ENCODE measurements at regions not wholly inside any gene's neighbourhood (a gene's known extent, or its start where the extent isn't known, plus 50 kb on each side); places are given as distances from the start of the nearest gene placed in this dataset.

DNA sequence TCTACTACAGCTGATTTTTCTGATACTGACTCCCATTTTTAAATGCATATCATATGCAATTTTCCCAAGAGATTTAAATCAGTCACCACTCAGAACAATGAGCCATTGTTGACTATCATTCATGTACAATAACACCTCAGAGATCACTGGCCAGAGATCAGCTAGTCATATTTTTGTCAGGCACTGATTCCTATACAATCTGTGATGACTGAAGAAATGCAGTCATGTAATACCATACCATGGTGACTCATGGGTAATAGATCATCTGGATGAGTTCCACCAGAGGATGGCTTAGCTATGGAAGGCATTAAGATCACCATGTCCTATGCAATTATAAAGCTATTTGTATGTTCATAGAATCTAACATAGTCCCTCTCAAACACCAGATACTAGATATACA is 285.7 kb upstream of the DCC start:
- Histone ChIP-seq H3K4me3 (no peak overlapping the region), H3K27me3 (ENCODE audit: control insufficient read depth in 2 of 2, insufficient read depth in 2 of 2, low read length in 2 of 2) (no peaks in the 10 kb centered on the region), H3K9me3 (replicated peaks; ENCODE audit: control insufficient read depth, insufficient read depth, low read depth, low read length) (no peaks in the 10 kb centered on the region), H2AFZ (ENCODE audit: low read depth, low read length) (no peak overlapping the region), H3K36me3 (ENCODE audit: control insufficient read depth, insufficient read depth, low read length) (no peaks in the 10 kb centered on the region), H4K20me1 (replicated peaks; ENCODE audit: control insufficient read depth, insufficient read depth, low read length) (no peaks in the 10 kb centered on the region), H3K4me1 (replicated peaks in 1 of 2; ENCODE audit: control insufficient read depth in 2 of 2, insufficient read depth in 2 of 2, low read length in 2 of 2) (no peaks in the 10 kb centered on the region), H3K27ac (ENCODE audit: extremely low read depth, low read depth, low read length) (no peak overlapping the region), H3K9me1 (ENCODE audit: control insufficient read depth, insufficient read depth, low read length) (no peaks in the 10 kb centered on the region), H3K79me2 (ENCODE audit: control insufficient read depth, insufficient read depth, low read length) (no peaks in the 10 kb centered on the region), H3K4me2 (ENCODE audit: insufficient read depth, low read length) (no peak overlapping the region), H3K9ac (ENCODE audit: insufficient read depth in 1 of 2, low read depth in 2 of 2, low read length in 2 of 2) (no peak overlapping the region)
- DNase-seq (ENCODE audit: extremely low read depth in 1 of 4, low spot score in 3 of 4) (no peak), FAIRE-seq (no peak), ATAC-seq (no peak)
- CTCF ChIA-PET (ENCODE audit: low intra/inter-chr PET ratio): no interaction called here
- POLR2A ChIA-PET: no interaction called here
- BruUV-seq (replicated peaks): no TSS peak
- in situ Hi-C loops (cut with MboI): no loop called here
- intact Hi-C loops (cut with micrococcal nuclease): no loop called here
- no peak for TF ChIP-seq NFYB (IDR thresholded peaks at IDR 0.05; ENCODE audit: extremely low read depth, insufficient read length)
- TF ChIP-seq COPS2 (conservative IDR thresholded peaks at IDR 0.05): no peak
- no peak for TF ChIP-seq PCBP1 (IDR thresholded peaks at IDR 0.05; ENCODE audit: low read depth, low read length, poor library complexity, severe bottlenecking)
- no peak for TF ChIP-seq EGR1 (conservative IDR thresholded peaks at IDR 0.05)
- no peak for TF ChIP-seq ZNF324 (CRISPR knock-in tag; IDR thresholded peaks at IDR 0.05)
- TF ChIP-seq, protein P1, sequence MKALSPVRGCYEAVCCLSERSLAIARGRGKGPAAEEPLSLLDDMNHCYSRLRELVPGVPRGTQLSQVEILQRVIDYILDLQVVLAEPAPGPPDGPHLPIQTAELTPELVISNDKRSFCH (CRISPR knock-in tag; IDR thresholded peaks at IDR 0.05): no peak
- TF ChIP-seq, protein P1 (tag; IDR thresholded peaks at IDR 0.05): no peak
- TF ChIP-seq ZNF57 (CRISPR knock-in tag; IDR thresholded peaks at IDR 0.05): no peak
- TF ChIP-seq TCFL5 (CRISPR knock-in tag; conservative IDR thresholded peaks at IDR 0.05): no peak
- no peak for TF ChIP-seq FUS (optimal IDR thresholded peaks at IDR 0.05; ENCODE audit: low read depth, low read length)
- TF ChIP-seq, protein P2, sequence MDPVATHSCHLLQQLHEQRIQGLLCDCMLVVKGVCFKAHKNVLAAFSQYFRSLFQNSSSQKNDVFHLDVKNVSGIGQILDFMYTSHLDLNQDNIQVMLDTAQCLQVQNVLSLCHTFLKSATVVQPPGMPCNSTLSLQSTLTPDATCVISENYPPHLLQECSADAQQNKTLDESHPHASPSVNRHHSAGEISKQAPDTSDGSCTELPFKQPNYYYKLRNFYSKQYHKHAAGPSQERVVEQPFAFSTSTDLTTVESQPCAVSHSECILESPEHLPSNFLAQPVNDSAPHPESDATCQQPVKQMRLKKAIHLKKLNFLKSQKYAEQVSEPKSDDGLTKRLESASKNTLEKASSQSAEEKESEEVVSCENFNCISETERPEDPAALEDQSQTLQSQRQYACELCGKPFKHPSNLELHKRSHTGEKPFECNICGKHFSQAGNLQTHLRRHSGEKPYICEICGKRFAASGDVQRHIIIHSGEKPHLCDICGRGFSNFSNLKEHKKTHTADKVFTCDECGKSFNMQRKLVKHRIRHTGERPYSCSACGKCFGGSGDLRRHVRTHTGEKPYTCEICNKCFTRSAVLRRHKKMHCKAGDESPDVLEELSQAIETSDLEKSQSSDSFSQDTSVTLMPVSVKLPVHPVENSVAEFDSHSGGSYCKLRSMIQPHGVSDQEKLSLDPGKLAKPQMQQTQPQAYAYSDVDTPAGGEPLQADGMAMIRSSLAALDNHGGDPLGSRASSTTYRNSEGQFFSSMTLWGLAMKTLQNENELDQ (CRISPR knock-in tag; IDR thresholded peaks at IDR 0.05; ENCODE audit: borderline replicate concordance): no peak
- no peak for TF ChIP-seq ETV5 (CRISPR knock-in tag; IDR thresholded peaks at IDR 0.05; ENCODE audit: low read depth)
- no peak for TF ChIP-seq CREB1 (IDR thresholded peaks at IDR 0.05)
- no peak for TF ChIP-seq CREB1 (CRISPR knock-in tag; IDR thresholded peaks at IDR 0.05)
- no peak for TF ChIP-seq ESRRB (CRISPR knock-in tag; IDR thresholded peaks at IDR 0.05; ENCODE audit: borderline replicate concordance)
- no peak for TF ChIP-seq ZNF780A (CRISPR knock-in tag; IDR thresholded peaks at IDR 0.05)

Measured in K562 (cell line).